Mucosa of stomach (tissue), 1 donor: ENCODE measurements at regions not wholly inside any gene's neighbourhood (a gene's known extent, or its start where the extent isn't known, plus 50 kb on each side); places are given as distances from the start of the nearest gene placed in this dataset.
"Not testable (repeated sequence)": the region's sequence is repeated elsewhere in the genome, so short reads cannot be mapped to it uniquely, and the experiment has no call there.

Source experiments
- H3K27me3 ChIP-seq: one replicate; pipeline ENCODE4 v1.7.0; 2013; ENCODE audit warnings: mild to moderate bottlenecking, low read length; ENCODE audit not compliant: control insufficient read depth, insufficient read depth
- H3K36me3 ChIP-seq: one replicate; pipeline ENCODE4 v1.7.0; 2013; ENCODE audit warnings: low read length; ENCODE audit not compliant: control insufficient read depth, insufficient read depth
- H3K4me1 ChIP-seq: one replicate; pipeline ENCODE4 v1.7.0; 2013; ENCODE audit warnings: mild to moderate bottlenecking, low read length; ENCODE audit not compliant: control insufficient read depth, insufficient read depth
- H3K4me3 ChIP-seq: one replicate; pipeline ENCODE4 v1.7.0; 2013; ENCODE audit warnings: low read length
- H3K9ac ChIP-seq: one replicate; pipeline ENCODE4 v1.7.0; 2013; ENCODE audit warnings: mild to moderate bottlenecking, low read length, moderate library complexity
- H3K9me3 ChIP-seq: one replicate; pipeline ENCODE4 v1.7.0; 2013; ENCODE audit warnings: mild to moderate bottlenecking, low read length, moderate library complexity; ENCODE audit not compliant: control insufficient read depth
- donor health status: Pancreatic carcinoma.

DNA sequence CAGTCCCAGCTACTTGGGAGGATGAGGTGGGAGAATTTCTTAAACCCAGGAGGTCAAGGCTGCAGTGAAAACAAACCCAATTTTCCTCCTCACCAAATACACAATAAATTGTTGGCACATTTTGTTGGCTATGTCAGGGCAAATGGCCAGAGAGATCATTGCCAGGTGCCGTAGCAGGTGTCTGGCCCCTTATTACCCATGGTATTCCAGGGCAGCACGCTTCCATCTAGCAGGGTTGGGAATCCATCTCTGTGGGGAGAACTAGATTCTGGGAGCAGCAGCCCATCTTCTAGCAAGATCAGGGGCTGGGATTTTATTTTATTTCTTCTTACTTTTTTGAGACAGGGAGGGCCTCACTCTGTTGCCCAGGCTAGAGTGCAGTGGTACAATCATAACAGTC, 266.1 kb upstream of the TBL1XR1 start:
- not testable (repeated sequence) for H3K36me3 ChIP-seq, H3K4me1 ChIP-seq, H3K9ac ChIP-seq, H3K27me3 ChIP-seq, H3K4me3 ChIP-seq, H3K9me3 ChIP-seq

DNA sequence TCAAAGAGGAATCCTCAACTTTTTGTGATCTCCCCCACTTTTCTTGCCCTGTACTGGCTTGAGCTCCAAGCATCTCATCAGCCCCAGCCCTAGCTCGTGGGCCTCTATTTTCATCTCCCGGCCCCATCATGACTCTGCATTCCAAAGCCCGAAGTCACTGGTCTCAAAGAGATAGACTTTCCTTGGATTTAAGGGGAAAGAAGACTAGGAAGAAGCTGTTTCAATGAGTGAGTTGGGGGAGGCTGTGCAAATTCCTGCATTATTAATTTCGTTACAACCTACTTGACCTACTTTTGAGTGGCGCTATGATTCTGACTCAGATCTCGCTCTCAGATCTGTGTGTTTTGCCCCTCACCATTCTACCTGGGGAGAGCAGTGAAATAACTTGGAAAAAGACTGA, 266.6 kb upstream of the TBL1XR1 start:
- Histone ChIP-seq H3K27me3 (no peaks in the 10 kb centered on the region), H3K36me3 (no peaks in the 10 kb centered on the region), H3K9me3 (no peaks in the 10 kb centered on the region), H3K4me1 (peaks cover 6% of the 10 kb centered on the region), H3K4me3 (no peak overlapping the region), H3K9ac (no peak overlapping the region)

DNA sequence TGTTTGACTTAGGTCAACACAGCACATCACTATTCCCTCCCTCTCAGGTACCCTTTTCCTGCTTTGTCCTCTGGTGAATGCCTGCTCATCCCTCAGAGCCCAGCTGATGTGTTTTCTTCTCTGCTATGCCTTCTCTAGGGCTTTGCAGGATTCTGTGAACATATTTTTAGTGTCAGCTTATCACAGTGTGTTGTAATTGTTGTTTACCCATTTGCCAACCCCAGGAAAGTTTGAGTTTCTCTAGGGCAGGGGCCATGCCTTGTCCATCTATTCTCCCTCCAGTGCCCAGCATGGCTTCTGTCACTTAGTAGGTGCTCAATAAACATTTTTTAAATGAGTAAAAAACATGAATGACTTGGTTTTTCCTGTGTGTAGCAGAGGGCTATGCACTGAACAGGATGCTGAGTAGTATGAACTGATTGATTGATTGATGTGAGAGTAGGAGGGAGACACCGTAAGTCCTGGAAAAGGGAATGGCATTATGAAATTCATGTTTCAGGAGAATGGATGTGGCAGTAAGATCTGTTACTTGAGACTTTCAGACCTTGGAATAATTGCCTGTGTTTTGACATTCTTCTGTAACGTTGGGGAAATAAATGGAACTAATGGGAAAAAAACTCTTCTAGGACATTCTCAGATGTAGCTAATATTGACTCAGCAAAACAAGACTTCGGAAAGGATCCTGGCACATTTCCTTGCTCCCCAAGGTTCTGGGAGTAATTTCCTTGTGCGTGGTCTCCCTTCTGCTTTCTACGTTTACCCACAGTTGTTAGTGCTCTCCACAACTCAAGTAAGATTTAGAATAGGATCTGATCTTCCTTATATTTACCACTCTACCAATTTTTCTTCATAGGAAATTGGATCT, 267.3 kb upstream of the TBL1XR1 start:
- Histone ChIP-seq H3K9ac (no peak overlapping the region), H3K4me3 (no peak overlapping the region), H3K9me3 (no peaks in the 10 kb centered on the region), H3K27me3 (no peaks in the 10 kb centered on the region), H3K4me1 (peaks cover 6% of the 10 kb centered on the region), H3K36me3 (no peaks in the 10 kb centered on the region)

DNA sequence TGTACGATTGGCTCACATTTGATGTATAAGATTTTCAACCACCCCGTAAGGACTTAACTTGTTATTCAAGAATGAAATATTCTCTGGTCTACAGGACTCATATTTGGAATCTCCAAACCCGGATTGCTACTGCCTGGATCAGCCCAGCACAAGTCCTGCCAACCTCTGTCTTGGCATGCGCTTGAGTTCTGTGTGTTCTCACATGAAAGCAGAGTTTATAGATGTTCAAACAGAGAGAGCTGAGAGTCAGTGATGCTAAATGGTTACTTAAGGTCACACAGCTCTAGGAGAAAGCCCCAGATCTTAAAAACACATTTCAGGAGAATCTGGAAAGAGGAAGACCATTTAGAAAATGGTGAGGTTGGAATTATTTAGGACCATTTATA, 268.0 kb upstream of the TBL1XR1 start:
- no peaks in the 10 kb centered on the region for H3K27me3 ChIP-seq
- H3K4me1 ChIP-seq = peaks cover 6% of the 10 kb centered on the region
- no peak overlapping the region for H3K4me3 ChIP-seq
- H3K9me3 ChIP-seq = no peaks in the 10 kb centered on the region
- H3K9ac ChIP-seq = no peak overlapping the region
- H3K36me3 ChIP-seq = no peaks in the 10 kb centered on the region

DNA sequence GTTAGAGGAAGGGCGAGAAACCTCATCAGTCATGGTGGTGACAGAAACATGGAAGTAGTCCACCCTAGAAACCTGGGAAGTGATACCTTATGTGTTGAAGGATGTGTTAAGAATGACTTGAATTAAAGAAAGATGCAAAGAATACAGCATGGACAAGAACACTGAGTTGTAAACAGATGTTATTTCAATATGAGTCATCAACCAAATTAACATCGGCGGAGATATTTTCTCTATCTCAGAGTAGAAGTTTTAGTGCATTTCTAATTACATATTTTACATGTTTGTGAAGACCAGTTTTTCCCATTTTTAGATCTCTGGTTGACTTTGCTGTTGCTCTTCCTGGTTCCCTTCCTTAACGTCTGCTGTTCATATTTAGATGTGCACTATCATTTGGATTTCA, 268.8 kb upstream of the TBL1XR1 start:
- H3K27me3 ChIP-seq = no peaks in the 10 kb centered on the region
- H3K9me3 ChIP-seq = no peaks in the 10 kb centered on the region
- no peak overlapping the region for H3K9ac ChIP-seq
- H3K4me3 ChIP-seq = no peak overlapping the region
- peaks cover 6% of the 10 kb centered on the region for H3K4me1 ChIP-seq
- H3K36me3 ChIP-seq = no peaks in the 10 kb centered on the region

DNA sequence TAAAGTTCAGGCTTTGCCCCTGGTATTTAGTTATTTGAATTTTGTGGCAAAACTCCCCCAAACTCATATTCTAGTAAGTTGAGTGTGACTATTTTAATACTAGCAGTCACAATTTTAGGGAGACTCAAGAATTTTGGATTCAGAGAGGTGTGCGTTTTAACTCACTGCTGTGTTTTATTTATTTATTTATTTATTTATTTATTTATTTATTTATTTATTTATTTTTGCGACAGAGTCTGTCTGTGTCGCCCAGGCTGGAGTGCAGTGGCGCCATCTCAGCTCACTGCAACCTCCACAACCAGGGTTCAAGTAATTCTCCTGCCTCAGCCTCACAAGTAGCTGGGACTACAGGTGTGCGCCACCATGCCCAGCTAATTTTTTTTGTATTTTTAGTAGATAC, 269.3 kb upstream of the TBL1XR1 start:
- not testable (repeated sequence) for H3K27me3 ChIP-seq, H3K4me3 ChIP-seq, H3K4me1 ChIP-seq, H3K9me3 ChIP-seq, H3K9ac ChIP-seq, H3K36me3 ChIP-seq

DNA sequence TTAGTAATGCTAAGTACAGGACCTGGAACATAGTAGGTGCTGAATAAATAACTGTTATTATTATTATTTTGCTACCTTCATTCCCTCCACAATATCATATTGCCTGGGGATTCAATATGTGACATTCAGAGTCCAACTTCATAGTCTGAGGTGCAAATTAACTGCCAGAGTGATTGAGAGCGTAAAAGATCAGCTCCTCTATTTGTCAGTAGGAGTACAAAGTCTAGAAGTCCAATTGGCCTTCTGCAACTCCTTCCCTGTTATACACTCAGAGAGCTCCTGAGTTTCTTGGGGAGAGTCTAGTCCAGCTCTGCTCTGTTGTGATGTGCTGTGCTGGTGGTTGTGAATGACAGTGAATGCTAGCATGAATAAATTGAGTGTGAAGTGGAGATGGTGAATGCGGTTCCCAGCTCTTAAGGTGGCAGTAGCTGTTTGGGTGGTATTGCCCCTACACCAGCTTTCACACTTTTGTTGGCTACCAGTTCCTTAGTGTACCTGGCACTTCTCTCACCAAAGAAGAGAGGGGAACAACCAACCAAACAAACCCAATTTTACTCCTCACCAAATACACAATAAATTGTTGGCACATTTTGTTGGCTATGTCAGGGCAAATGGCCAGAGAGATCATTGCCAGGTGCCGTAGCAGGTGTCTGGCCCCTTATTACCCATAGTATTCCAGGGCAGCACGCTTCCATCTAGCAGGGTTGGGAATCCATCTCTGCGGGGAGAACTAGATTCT, 270.1 kb upstream of the TBL1XR1 start:
- peaks cover 6% of the 10 kb centered on the region for H3K4me1 ChIP-seq
- no peaks in the 10 kb centered on the region for H3K9me3 ChIP-seq
- no peaks in the 10 kb centered on the region for H3K27me3 ChIP-seq
- no peak overlapping the region for H3K9ac ChIP-seq
- H3K4me3 ChIP-seq = no peak overlapping the region
- no peaks in the 10 kb centered on the region for H3K36me3 ChIP-seq

DNA sequence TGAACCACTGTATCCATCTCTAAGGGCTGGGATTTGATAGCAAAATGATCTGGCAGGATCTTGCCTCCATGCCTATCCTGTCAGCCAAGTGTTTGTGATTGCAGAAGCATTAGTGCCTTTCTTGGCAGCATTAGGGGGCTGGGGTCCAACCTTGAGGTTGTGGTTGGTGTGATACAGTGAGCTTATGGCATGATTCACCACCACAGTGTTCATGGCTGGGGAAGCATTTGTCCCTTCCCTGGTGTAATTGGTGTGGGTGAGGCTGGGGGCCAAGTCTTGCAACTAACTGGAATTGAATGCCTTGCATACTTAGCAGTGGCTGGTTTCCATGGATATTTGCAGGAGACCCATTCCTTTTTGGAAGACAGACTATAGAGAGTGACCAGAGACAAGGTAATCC, 271.0 kb upstream of the TBL1XR1 start:
- Histone ChIP-seq H3K4me1 (peaks cover 6% of the 10 kb centered on the region), H3K4me3 (no peak overlapping the region), H3K9ac (no peak overlapping the region), H3K27me3 (no peaks in the 10 kb centered on the region), H3K36me3 (no peaks in the 10 kb centered on the region), H3K9me3 (no peaks in the 10 kb centered on the region)

DNA sequence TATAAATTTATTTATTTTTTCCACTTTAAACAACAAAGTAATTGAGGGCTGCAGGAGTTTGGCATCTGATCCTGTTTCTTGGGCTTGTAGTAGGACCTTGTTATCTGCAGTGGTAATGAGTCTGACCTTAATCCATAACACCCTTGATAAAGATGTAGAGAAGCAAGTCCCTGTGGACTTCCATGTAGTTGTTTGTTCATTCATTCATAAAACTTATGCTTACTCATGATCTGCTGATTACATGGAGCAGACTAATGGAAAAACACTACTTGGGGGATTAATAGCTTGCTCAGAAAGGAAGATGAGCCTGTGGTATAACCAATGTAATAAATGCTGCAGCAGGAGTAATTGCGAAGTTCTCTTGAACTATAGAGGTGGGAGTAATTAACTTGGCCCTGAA, 271.5 kb upstream of the TBL1XR1 start:
- Histone ChIP-seq H3K4me1 (peaks cover 6% of the 10 kb centered on the region), H3K36me3 (no peaks in the 10 kb centered on the region), H3K4me3 (no peak overlapping the region), H3K27me3 (no peaks in the 10 kb centered on the region), H3K9me3 (no peaks in the 10 kb centered on the region), H3K9ac (no peak overlapping the region)

DNA sequence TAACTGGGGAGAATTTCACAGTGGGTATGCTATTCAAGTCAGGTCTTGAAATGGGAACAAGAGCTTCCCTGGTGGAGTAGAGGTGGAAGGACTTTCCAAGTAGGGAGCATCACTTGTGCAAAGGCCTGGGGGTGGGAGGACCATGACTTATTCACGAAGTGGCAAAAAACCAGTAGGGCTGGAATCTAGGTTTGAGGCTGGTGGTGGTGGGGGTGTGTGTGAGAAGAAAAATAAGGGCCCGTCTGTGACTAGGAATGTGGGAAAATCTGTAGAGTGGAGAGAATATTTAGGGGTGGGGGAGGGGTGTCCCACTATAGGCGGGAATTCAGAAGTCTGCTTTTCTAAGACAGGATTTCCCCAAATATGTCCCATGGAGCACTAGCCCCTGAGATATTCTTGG, 271.9 kb upstream of the TBL1XR1 start:
- Histone ChIP-seq H3K9ac (no peak overlapping the region), H3K4me1 (peaks cover 6% of the 10 kb centered on the region), H3K9me3 (no peaks in the 10 kb centered on the region), H3K36me3 (no peaks in the 10 kb centered on the region), H3K27me3 (no peaks in the 10 kb centered on the region), H3K4me3 (no peak overlapping the region)

DNA sequence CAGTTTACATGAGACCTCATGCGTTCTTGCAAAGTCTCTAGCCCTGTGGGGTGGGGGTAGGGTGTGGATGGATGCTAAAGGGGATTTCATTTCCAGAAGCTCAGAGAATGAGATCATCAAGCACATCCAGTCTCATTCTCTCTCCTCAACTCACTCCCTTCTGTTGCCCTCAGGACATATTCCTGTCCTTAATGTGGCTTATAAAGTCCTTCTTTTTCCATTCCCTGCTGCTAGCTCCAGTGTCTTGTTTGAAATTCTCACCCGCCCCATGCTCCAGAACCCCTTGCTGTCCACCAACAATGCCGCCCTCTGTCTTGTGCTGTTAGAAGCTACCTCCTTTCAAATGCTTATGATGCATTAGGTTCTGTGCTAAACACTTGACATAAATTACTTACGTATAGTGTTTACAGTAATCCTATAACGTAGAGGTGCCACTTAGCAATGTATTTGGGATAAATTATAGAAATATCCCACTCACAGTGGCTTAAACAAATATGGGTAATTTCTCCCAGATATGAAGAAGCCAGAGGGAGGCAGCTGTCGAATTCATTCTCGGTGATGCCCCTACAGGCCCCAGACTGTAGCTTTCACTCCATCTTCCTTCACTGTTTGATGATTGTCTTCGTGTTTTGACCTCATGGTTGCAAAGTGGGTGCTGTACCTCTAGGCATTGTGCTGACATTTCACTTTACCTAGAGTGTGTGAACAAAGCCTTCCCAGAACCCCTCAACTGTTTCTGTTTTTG, 273.1 kb upstream of the TBL1XR1 start:
- Histone ChIP-seq H3K9me3 (no peaks in the 10 kb centered on the region), H3K4me1 (peaks cover 6% of the 10 kb centered on the region), H3K9ac (no peak overlapping the region), H3K4me3 (no peak overlapping the region), H3K36me3 (no peaks in the 10 kb centered on the region), H3K27me3 (no peaks in the 10 kb centered on the region)
